OCI-LY1 (cell line): ENCODE measurements at regions not wholly inside any gene's neighbourhood (a gene's known extent, or its start where the extent isn't known, plus 50 kb on each side); places are given as distances from the start of the nearest gene placed in this dataset.

Experiments used
- EZH2 ChIP-seq: fragments of 200-600 bp; sonication (generic), shearing (Covaris generic); IDR thresholded peaks from 2 replicates; pipeline ENCODE4 v1.8.0; 2017; ENCODE audit warnings: borderline replicate concordance, mixed run types, mild to moderate bottlenecking, antibody characterized with exemption, low read length, moderate library complexity, mixed read lengths
- TF ChIP-seq, protein P1 (sequence below): fragments of 200-600 bp; sonication (generic), shearing (Covaris generic); IDR thresholded peaks from 2 replicates; pipeline ENCODE4 v1.5.1; 2017; ENCODE audit warnings: mild to moderate bottlenecking, antibody characterized with exemption, low read length, moderate library complexity, mixed read lengths

DNA sequence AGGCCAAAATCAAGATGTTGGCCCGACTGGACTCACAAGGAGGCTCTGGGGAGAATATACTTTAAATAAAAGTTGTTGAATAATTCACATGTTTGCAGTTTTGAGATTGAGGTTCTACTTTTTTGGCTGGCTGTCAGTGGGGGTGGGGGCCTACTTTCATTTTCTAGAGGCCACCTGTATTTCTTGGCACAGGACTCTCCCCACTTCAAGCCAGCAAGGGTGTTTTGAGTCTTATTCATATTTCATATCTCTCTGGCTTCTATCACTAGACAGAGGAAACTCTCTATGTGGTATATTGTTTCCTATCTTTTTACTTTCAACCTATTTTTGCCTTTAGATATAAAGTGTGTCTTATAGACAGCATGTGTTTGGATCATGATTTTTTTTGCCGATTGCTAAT is 266.4 kb downstream of the PRR32 start:
- TF ChIP-seq, protein P1, sequence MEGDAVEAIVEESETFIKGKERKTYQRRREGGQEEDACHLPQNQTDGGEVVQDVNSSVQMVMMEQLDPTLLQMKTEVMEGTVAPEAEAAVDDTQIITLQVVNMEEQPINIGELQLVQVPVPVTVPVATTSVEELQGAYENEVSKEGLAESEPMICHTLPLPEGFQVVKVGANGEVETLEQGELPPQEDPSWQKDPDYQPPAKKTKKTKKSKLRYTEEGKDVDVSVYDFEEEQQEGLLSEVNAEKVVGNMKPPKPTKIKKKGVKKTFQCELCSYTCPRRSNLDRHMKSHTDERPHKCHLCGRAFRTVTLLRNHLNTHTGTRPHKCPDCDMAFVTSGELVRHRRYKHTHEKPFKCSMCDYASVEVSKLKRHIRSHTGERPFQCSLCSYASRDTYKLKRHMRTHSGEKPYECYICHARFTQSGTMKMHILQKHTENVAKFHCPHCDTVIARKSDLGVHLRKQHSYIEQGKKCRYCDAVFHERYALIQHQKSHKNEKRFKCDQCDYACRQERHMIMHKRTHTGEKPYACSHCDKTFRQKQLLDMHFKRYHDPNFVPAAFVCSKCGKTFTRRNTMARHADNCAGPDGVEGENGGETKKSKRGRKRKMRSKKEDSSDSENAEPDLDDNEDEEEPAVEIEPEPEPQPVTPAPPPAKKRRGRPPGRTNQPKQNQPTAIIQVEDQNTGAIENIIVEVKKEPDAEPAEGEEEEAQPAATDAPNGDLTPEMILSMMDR = no peak
- TF ChIP-seq EZH2 = no peak
